DMS79 (cell line): ENCODE measurements at regions not wholly inside any gene's neighbourhood (a gene's known extent, or its start where the extent isn't known, plus 50 kb on each side); places are given as distances from the start of the nearest gene placed in this dataset.
"Not testable (repeated sequence)": the region's sequence is repeated elsewhere in the genome, so short reads cannot be mapped to it uniquely, and the experiment has no call there.

Source experiments
- DNase-seq: peaks from one replicate; lab custom pipeline; 2025; lab: John Stamatoyannopoulos, UW

DNA sequence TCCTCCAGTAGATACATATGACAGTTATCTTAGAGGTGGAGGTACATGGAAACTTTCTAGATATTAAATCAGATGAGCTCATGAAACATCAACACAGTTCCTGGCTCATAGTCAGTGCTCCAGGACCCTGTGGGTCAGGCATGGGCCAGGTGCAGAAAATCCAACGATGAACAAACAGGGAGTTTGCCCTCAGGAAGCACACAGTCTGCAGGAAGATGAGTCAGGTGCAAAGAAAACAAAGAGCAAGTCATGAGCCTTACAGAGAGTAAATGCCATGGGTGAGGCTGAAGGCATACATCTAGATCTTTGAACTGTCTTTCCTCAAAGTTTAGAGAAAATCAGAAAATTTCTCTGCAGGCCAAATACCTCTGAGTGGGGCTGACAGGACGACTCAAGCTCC is 184.2 kb upstream of the TPM1 start:
- no peak for DNase-seq

- no peak for DNase-seq
Observed at GRCh38 chr15:62862717-62863116, 179.8 kb upstream of the TPM1 start.

DNA sequence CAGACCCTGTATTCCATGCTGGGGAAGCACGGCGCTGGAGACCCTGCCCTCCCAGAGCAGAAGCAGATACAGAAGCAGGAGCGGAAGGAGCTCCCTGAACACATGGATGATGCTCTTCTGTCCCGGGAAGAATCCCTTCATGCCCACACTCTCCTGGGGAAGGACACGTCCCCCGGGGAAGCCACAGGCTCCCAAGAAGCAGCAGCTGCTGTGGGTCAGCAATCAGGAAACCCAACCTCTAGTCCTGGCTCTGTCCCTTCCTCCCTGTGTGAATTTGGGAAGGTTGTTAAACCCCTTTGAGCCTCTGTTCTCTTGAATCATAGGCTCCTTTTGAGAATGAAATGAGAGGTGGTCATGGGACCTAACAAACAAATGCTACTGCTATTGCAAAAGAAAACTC is 176.2 kb upstream of the TPM1 start:
- no peak for DNase-seq

DNA sequence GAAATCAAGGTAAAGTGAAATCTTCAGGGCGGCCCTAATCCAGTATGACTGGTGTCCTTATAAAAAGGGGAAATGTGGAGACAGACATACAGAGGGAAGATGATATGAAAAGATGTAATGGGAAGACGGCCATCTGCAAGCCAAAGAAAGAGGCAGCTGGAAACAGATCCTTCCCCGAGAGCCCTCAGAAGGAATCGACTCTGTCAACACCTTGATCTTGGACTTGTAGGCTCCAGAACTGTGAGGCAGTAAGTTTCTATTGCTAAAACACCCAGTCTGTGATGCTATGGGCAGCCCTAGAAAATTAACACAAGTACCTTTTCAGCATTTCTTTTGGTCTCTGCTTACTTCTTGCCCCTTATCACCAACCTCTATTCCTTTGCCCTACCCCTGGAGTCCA is 174.7 kb upstream of the TPM1 start:
- no peak for DNase-seq

DNA sequence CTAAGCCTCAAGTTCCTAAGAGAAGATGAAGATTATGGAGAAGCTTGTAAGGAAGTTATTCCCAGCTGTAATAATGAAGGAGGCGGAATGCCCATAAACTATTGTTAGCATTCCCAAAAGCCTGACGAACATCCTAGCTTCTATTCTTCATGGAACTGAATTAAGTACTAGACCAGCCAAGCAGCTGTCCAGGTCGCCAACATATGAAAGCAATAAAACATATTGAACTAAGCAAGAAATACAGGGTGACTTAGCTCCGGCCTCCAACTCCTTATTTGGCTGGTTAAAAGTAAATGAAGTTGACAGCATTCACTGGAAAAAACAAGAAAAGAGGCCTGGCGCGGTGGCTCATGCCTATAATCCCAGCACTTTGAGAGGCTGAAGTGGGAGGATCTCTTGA is 174.0 kb upstream of the TPM1 start:
- DNase-seq, result no peak

DNA sequence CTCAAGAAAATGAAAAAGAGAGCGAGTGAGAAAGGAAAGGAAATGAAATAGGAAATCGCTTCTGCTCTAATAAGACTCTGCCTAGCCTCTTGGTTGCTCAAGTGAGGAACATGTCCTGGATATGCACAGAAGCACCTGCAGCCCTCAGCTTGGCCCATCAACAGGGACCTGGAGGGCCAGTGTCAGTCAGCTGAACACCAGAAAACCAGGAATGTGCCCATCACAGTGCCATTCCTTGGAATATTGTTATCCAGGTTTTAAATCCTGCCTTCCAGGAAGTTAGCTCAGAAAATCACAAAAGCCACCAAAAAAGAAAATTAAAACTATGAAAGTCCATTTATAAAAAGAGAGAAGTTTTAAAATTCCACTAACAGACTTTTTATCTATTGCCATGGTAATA is 173.4 kb upstream of the TPM1 start:
- DNase-seq, result no peak

DNA sequence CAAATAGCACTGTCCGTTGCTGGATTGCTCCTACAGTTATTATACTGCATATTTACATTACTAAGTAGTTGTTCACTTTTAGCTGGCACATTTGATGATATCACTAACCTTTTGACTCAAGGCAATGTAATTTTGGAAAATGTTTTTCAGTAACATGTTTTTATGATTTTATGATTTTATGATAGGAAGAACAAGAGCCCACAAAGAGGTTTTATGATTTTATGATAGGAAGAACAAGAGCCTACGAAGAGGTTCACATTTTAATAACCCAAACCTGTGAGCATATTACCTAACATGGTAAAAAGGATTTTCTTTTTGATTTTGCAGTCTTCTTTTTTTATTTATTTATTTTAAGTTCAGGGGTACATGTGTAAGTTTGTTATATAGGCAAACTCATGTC is 172.3 kb upstream of the TPM1 start:
- DNase-seq, result no peak

GRCh38 chr15:62870701-62871100 is 171.8 kb upstream of the TPM1 start:
- not testable (repeated sequence) for DNase-seq

DNA sequence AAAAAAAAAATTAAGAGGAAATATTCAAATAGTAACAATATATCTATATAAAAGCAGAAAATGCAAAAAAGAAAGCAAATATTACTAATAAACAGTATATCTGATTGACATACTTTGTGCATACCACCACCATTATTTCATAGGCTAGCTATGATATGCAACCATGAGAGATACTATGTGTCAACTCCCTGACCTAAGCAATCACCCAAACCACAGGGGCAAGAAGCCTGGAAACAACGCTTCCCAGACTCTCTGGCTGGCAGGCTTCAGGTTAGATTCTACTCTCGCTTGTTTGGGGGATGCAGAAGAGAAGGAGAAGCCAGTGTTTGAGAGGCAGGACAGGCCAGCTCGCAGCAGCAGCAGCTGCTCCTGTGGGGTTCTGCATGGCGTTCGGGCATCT is 169.3 kb upstream of the TPM1 start:
- DNase-seq, result no peak

DNA sequence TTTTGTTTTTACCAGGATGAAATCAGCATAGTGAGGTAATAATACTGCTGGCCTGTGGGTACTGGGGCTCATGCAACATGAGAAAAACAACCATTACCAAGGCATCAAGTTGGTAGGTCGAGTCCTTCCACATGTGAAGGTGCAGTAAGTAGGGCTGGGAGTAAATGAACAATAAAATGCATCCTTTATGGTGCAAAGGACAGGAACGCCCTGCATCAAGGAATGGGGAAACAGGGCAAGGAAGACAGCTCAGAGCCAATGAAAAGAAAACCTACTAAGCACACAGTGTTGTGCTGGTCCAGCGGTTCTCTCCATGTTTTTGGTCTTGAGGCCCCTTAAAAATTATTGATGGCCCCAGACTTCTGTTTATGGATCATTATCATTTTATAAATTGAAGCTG is 168.5 kb upstream of the TPM1 start:
- DNase-seq, result no peak

- DNase-seq, result no peak
Observed at GRCh38 chr15:62874959-62875625, 167.5 kb upstream of the TPM1 start.

GRCh38 chr15:62875626-62876021 is 166.9 kb upstream of the TPM1 start:
- DNase-seq, result no peak

DNA sequence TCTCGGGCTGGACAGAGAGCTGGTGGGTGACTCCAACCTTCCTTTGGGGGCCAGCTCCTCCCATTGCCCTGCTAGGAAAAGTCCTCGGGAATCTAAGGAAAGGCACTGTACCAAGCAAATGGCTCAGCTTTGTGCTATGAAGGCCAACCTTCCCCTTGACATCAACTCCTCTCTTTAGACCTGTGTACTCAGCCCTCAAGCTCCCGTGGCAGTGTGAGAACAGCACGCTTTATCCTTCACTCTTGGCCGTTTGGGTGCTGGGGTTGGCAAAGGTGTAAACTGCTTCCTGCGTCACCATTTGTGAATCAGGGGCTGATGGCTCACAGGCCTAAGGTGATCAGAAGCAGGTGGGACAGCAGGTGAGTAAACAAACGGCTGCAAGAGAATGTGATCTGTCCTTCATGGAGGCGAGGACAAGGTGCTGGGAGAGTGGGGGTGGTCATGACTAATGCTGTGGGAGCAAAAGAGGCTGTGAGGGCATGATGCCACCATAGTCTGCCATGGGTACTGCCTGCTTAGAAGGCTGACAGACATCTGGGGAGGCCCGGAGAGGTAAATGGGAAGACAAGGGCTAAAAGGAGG is 165.2 kb upstream of the TPM1 start:
- no peak for DNase-seq

GRCh38 chr15:62878070-62878469 is 164.5 kb upstream of the TPM1 start:
- no peak for DNase-seq

- no peak for DNase-seq
Observed at GRCh38 chr15:62879770-62880169, 162.8 kb upstream of the TPM1 start.

- no peak for DNase-seq
Observed at GRCh38 chr15:62880278-62880677, 162.3 kb upstream of the TPM1 start.

DNA sequence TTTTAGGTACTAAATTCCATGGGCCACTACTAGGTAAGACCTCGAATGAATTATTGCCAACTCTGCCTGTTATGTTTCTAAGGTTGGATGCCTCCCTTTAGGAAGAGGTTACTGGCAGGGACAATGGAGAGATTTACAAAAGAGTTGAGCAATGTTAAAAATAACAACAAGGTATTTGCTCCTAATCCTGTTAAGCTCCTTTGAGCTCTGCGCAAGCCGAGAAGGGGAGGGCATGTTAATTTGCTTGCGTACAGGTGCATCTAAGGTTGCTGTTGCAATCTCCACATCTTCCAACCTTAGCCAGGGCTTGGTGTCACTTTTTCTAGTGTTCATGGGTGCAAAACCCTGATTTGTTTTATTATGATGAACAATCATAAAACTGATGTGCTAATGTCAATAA is 161.5 kb upstream of the TPM1 start:
- DNase-seq, result no peak

- DNase-seq, result no peak
Observed at GRCh38 chr15:62883938-62884479, 158.5 kb upstream of the TPM1 start.

- no peak for DNase-seq
Observed at GRCh38 chr15:62886431-62887071, 156.0 kb upstream of the TPM1 start.

- DNase-seq, result no peak
Observed at GRCh38 chr15:62887113-62887570, 155.4 kb upstream of the TPM1 start.

GRCh38 chr15:62888623-62889022 is 153.9 kb upstream of the TPM1 start:
- DNase-seq, result no peak

DNA sequence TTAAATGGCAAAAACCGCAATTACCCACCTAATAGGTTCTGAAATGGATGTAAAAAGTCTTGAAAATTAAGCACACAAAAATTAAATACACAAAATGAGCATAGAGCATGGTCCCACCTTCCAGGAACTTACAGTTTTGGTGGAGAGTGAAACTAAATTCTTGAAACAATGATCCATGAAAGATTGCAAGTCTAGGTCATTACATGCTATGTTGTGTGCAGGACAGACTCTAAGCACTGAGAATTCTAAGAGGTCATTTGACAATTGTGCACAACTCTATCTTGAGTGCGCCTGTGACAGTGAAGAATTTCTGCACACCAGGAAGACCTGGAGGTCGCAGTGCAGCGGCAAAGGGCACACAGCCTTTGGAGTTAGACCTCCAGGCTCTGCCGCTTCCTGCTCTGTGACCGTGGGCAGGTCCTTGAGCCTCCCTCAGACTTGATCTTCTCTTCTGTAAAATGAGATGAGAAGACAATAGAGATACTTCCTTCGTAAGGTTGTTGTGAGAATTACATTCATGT is 153.3 kb upstream of the TPM1 start:
- no peak for DNase-seq
